Activated CD8-positive, alpha-beta memory T cell treated with anti-CD3 and anti-CD28 coated beads for 48 hours (primary cell): ENCODE measurements at regions not wholly inside any gene's neighbourhood (a gene's known extent, or its start where the extent isn't known, plus 50 kb on each side); places are given as distances from the start of the nearest gene placed in this dataset.
"Not testable (repeated sequence)": the region's sequence is repeated elsewhere in the genome, so short reads cannot be mapped to it uniquely, and the experiment has no call there.

Experiments used
- DNase-seq, 3 experiments: peaks; one replicate each; pipeline ENCODE4 v3.0.0-alpha.2; 2020; ENCODE audit warnings: low read depth in 2 of 3, low spot score in 2 of 3

- not testable (repeated sequence) for DNase-seq
Measured at GRCh38 chr14:37841039-37841438, 245.6 kb downstream of the TTC6 start.

- DNase-seq, result no peak
Measured at GRCh38 chr14:37842106-37842505, 246.7 kb downstream of the TTC6 start.

- DNase-seq, result no peak
Measured at GRCh38 chr14:37843954-37844607, 248.7 kb downstream of the TTC6 start.

GRCh38 chr14:37844614-37845013 lies 249.2 kb downstream of the TTC6 start:
- DNase-seq, result no peak

GRCh38 chr14:37848985-37849621 lies 253.7 kb downstream of the TTC6 start:
- no peak for DNase-seq

GRCh38 chr14:37851054-37851453 lies 255.6 kb downstream of the TTC6 start:
- no peak for DNase-seq

GRCh38 chr14:37855871-37856270 lies 260.4 kb downstream of the TTC6 start:
- no peak for DNase-seq

- no peak for DNase-seq
Measured at GRCh38 chr14:37857774-37858266, 262.4 kb downstream of the TTC6 start.

- DNase-seq, result no peak
Measured at GRCh38 chr14:37858733-37859132, 263.3 kb downstream of the TTC6 start.

GRCh38 chr14:37859177-37859576 lies 263.7 kb downstream of the TTC6 start:
- no peak for DNase-seq

- no peak for DNase-seq
Measured at GRCh38 chr14:37862263-37862662, 266.8 kb downstream of the TTC6 start.

GRCh38 chr14:37864128-37864527 lies 268.7 kb downstream of the TTC6 start:
- DNase-seq, result no peak

- DNase-seq, result no peak
Measured at GRCh38 chr14:37864861-37865718, 269.7 kb downstream of the TTC6 start.

GRCh38 chr14:37865719-37866549 lies 270.5 kb downstream of the TTC6 start:
- no peak for DNase-seq

GRCh38 chr14:37869633-37870032 lies 274.2 kb downstream of the TTC6 start:
- no peak for DNase-seq

- no peak for DNase-seq
Measured at GRCh38 chr14:37870170-37870569, 274.7 kb downstream of the TTC6 start.

- no peak for DNase-seq
Measured at GRCh38 chr14:37870632-37871346, 275.4 kb downstream of the TTC6 start.

- not testable (repeated sequence) for DNase-seq
Measured at GRCh38 chr14:37874065-37874428, 278.6 kb downstream of the TTC6 start.

GRCh38 chr14:37874429-37875109 lies 279.1 kb downstream of the TTC6 start:
- DNase-seq, result peak; percentile 18 to 86 (median 78)

- DNase-seq, result no peak
Measured at GRCh38 chr14:37888234-37888633, 292.8 kb downstream of the TTC6 start.
